ELR (cell line): ENCODE measurements at regions not wholly inside any gene's neighbourhood (a gene's known extent, or its start where the extent isn't known, plus 50 kb on each side); places are given as distances from the start of the nearest gene placed in this dataset.
A peak's percentile ranks its signal among the peaks of the same experiment; 100 is the strongest.
"Not testable (repeated sequence)": the region's sequence is repeated elsewhere in the genome, so short reads cannot be mapped to it uniquely, and the experiment has no call there.

Experiments
- DNase-seq: peaks from one replicate; pipeline ENCODE4 v3.0.0-alpha.2; 2015; ENCODE audit warnings: low read depth

DNA sequence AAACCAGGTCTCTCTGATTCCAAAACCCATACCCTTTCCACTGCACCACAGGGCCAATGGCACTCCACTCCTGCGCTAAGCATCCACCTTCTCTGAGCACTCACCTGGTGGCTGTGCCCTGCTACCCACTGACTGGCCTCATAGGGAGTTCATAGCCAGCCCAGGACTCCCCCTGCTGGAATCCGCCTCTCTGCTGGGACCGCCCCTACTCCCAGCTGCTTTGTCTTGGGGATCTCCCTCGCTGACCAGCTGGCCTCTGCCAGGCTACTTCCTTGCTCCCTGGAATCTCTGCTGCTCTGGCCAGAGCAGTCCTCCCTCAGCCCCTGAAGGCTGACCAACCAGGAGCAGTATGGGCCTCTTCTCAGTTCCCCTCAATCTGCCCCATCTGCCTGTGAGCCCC is 129.7 kb downstream of the FAXC start:
- peak; percentile 15 for DNase-seq

DNA sequence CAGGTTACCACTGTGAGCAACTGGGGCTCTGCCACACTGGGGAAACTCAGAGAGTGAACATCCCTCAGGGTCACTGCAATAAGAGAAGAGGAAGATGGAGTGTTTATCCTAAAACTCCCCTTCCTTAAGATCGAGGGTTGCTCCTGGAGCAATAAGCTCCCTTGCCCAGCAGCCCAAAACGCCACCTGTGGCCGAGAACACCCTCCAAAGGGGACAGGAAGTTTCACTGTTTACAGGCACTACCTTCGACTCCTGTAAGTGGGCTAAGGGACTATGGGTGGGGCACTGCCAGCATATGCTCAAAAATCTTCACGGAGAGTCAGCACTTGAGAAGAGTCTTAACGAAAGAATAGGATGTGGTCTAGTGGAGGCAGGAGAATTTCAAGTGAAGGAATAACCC is 132.5 kb downstream of the FAXC start:
- no peak for DNase-seq

DNA sequence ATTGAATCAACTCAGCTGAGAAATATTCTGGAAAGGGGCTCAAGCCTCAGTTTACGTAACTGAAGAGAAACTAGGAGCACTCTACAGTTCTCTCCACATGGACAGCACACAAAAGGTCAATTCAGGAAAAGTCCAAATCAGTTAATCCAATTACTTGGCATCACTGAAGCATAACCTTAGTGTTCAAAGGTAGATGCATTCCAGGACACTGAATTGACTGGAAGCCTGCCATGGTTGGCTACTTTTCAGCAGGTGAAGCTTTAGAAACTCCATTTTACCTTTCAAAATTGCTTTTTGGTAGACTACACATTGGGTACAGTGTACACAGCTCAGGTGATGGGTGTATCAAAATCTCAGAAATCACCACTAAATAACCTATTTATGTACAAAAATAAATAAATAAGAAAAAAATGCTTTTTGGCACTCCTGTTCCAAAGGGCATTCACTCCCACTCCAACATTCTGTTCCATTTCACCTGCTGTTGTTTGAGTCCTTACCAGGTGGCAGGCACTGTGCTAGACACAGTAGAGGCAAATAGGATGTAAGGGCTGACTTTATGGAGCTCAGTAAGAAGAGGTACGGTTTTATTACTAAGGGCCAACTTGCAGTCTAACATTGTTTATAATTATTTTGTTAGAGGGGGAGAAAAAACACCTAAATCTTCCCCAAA is 153.4 kb downstream of the FAXC start:
- DNase-seq, result no peak

DNA sequence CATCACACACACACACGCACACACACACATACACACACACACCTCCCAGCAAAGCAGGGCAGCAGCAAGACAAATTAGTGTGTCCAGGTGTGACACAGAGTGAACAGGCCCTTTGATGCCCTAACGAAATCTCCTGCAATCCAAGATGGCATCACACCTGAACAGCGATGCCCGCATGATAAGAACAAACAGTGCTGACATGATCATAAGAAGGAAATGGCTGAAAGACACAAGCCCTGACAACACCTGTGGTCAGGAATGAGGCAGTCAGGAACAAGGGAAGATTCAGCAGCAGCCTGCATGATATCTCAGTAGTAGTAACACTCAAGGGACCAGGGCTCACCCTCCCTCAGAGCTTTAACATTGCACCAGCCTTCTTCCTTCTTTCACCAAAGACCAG is 156.9 kb downstream of the FAXC start:
- DNase-seq, result no peak

DNA sequence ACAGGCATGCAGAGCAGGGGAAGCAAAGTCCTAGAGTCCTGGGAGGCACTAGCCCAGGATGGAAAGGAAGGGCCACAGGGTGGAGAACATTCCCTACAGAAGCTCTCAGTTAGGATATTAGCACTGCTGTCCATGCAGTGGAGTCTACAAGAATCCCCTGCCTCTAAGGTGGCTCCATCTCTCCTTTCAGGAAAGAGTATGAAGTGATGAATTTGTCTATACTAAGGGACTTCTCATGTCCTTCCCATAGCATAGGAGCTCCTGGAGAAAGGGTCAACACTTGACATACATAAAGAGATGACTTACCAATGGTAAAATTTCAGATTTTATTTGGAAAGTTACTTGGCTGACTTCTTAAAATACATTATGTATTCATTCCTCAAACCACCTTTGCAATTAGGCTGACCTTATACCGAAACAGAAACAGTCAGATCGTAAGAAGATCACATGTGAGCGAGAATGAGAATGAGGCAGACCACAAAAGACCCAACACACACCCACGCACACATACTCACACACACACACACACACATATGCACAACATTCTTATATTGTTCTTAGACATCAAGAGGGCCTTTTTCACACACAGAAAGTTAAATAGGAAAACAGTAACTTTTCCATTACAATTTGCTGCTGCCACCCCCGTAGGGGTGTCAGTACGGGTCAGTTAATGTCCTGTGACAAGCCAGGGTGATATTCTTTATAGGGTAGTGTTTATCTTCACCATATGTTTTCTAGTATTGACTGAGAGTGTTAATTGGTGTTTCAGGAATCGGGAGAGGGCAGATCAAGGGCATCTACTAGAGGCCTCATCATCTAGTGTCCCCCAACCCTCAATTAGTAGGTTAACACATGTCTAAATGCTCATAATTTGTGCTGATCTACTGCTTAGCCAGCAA is 159.4 kb downstream of the FAXC start:
- DNase-seq, result no peak

DNA sequence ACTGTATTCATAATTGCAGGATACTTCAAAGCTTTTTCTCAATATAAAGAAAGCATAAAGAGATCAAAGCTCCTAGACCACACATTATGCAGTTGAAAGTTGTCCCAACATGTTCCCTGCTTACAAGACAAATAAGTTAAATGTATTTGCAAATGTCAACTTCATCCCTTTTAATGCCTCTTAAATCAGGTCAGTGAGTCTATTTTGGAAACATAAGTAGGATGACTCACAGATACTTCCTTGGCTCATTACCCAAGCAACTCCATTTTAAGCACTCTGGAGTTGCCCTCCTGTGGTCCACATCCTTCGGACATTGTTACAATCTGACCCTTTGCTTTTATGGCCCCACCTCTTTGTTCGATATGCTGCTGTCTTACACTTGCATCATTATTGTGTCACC is 162.0 kb downstream of the FAXC start:
- DNase-seq, result no peak

DNA sequence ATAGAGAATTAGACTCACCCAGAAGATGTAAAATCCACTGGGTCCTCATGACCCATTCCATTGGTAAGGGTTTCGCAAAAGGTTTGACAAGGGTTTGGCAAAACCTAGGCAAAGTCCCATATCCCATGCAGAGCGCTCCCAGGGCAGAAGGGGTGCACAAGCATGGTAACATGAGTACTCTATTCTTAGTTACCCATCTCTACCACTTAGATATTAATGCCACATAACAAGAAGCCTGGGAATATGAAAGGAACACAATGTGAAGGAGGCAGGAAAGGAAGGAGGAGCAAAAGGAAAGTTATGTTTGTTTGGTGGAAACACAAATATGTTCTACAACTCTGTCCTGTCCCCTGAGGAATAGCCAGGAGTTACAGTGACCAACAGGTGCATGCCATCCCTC is 163.1 kb downstream of the FAXC start:
- DNase-seq, result no peak

DNA sequence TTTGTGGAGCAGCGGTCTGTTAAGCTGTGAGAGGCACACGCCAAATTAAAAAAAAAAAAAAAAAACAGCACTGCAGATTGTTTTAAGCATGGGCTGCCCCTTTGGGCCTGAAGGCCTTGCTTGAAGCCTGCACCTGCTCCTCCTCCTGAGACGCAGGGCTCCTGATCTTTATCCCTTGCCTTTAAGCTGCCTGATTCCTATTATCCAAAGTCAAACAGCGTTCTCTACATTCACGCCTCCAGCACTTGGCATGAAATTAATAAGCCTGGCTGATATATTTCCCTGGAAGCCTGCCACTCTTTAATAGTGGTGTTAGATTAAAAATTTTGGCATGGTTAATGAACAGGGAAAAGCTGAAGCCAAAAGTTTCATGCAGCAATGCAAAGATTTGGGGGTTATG is 163.9 kb downstream of the FAXC start:
- no peak for DNase-seq

DNA sequence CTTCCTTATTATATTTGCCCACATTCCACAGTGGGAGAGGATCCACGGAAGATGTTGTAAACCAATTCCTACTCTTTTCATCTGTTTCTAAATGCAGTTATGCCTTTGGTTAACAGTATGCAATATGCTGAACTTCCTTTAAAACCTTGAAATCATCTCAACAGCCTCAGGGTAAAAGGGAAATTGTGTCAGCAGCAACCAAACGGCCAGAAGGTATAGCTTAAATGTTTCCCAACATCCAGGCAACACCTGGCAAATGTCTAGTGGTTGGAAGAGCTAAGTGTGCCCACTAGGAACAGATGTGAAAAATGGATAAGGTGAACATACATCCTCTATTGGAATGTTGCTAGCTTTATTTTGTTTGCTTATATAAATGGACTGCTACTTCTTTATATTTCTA is 164.8 kb downstream of the FAXC start:
- no peak for DNase-seq

DNA sequence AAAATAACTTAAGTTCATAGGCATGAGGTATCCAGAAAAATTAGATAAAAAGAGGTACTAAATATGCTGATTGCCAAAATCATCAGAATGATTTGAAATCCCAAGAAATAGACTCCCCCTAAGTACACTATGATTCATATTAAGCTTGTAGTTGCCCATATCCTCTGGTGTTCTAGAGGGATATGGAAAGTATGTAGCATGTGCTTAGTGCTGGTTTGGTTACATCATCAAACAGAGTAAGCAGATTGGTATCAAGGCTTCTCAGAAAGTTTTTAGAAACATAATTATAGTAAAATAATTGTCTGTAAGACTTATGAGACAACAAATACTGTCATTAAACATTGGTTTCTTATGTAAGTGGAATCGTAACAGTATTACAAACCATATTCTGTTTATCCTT is 166.4 kb downstream of the FAXC start:
- no peak for DNase-seq

DNA sequence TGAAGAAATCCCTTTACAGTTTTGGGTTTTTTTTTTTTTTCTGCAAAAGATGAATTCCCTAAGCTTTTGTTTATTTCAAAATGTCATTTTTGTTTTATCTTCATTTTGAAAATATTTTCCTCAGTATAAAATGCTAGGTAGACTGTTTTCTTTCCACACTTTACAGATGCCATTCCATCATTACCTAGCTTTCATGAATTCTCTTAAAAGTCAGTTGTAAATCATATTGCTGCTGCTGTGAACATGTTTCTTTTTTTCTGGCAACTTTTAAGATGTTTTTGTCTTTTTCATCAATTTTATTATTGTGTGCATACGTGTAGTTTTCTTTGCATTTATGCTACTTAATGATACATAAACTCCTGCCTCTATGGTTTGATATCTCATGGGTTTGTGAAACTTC is 168.3 kb downstream of the FAXC start:
- no peak for DNase-seq

DNA sequence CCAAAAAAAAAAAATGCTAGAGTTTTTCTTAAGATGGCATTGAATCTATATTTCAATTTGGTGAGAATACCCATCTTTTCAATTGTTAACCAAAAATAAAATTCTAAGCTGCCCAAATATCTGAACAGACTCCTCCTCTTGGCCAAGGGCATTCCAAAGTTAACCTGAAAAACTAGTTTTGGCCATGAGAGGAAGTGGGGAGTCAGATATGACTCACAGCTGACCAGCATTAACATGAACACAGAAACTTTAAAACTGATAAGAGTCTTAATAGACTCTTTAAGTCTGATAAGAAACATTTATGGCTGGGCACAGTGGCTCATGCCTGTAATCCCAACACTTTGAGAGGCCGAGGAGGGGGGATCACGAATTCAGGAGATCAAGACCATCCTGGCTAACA is 171.3 kb downstream of the FAXC start:
- DNase-seq, result peak; percentile 3

DNA sequence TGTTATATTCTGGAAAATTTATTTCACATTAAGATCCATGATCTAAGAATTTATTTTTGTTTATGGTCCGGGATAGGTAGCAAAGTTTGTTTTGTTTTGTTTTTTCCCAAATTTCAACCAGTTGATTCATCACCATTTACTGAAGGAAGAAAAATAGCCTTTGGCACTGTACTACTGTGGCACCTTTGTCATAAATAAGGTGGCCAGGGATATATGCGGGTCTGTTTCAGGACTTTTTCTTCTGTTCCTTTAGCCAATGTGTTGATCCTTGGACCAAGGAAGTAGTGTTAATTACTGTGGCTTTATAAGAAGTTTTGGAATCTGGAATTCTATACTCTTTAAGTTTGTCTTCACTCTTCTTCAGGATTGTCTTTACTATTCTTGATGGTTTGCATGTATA is 171.7 kb downstream of the FAXC start:
- DNase-seq, result no peak

DNA sequence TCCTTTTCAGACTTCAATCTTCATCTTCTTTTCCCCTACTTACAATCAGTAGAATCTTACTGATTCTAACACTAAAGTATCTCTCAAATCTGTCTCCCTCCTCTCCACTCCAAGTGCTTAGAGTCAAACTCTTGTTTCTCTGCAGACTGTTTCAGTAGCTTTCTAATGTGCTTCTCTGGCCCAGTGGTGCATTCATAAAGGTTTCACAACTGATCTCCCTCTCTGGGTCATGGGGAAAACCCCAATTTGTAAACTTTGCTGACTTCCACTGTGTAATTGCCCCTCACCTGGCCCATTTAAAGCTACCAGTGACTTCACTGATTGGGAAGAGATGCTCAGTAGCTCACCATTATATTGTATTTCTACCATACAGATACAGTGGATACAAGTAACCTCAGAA is 183.6 kb downstream of the FAXC start:
- no peak for DNase-seq

DNA sequence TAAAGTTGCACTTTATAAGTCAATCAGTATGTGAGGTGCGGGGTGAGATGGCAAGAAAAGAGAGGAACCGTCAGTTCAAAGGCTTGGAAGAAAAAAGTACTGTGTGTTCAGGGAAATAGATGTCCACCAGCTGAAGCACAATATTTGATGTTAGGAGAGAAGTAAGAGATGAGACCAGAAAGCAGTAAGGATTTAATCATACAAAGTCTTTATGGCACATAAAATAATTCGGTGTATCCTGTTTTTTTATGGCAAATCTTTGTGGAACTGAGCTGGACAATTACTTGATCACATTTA is 197.2 kb downstream of the FAXC start:
- DNase-seq, result no peak

DNA sequence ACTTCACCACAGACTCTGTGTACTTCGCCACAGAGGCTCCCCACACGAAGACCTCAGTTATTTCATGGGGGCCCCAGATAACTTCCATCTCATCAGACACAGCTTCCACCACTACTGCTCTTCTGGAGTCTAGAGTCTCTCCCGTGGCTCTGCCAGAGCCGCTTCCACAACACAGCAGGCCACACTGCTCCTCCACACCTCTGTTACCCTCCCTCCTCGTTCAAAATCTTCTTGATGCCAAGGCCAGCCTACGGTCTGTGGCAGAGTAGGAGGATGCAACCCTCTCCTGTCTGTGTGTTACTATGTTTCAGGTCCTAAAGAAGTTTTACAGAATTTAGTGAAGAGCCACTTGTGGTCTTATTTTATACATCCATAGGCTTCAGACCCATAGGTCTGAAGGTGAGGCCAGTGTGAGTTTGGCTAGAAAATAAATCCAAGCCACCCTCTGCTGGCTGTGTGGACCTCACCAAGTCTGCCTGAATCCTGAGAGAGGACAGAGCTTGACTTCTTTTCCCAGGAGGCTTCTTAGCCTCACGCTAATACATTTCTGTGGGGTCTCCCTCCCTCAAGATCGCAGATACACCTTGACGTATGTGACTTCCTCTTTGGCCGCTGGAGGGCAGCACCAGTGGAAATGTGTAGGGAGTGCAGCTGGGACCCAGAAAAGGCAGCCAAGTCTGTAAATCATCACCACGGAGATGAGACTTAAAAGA is 197.7 kb downstream of the FAXC start:
- DNase-seq, result peak; percentile 53

DNA sequence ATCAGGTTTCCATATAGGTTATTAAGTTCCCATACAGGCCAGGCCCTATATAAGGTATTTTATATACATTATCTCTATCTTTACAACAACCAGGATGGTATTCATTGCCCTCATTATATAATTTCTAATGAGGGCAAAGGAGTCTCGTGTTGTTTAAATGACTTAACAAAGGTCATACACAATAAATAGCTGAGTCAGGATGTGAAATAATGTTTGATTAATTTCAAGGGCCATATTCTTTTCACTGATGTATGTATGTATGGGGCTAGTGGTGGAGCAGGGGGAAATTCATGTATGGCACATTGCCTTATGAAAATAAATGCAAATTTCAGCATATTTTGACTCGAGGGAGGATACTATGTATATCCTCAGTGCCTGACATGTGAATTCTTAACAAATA is 200.7 kb downstream of the FAXC start:
- no peak for DNase-seq

DNA sequence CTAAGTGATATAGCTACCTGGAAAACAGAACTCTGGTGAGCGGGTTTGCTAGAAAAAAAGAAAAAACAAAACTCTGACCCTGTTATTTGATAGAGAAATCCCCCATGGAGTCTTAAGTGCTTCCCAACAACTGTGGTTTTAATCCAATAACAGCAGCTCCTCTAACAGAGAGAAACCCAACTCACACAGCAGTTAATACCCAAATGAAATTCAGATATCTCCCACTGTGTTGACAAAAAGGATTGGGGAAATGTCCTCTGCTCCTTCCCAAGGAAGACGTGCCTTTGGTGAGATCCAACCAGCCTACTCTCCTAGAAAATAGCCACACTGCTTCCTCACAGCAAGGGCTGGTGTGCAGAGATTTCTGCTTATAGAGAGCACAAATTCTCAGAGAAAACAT is 200.4 kb upstream of the FBXL4 start:
- DNase-seq, result no peak

DNA sequence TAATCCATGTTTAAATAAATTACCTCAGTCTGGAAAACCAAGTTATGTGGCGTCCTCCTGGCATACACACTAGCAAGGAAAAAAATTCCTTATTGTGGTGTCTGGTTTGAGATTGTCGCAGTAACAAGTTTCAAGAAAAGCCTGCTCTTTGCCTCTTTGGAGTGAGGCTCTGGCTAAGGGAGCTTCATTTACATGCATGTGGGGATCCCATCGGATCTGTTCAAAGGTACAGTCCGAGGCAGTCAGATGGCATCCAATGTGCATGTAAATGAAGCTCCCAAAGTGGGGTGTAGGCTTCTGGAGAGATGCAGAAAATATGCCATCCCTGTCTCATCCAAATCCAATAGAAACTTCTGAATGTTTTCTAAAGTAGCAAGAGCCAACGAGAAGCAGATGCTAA is 199.5 kb upstream of the FBXL4 start:
- DNase-seq, result no peak

DNA sequence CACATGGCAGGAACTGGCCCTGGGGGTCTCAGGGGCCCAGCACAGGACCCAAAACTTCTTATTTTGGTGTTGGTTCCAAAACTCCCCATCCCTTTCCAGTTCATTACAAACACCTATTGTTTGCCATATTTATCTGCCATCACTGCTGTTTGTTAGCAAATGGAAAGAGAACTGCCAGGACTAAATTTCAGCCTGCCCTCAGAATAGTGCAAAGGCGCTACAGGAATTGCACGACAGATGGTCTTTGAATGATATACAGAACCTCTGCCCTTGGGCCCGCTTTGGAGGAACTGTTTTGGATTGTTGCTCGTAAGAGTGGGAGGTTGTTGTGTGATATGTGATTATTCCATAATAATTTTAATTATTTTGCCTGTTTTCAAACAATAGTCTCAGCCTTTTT is 199.0 kb upstream of the FBXL4 start:
- no peak for DNase-seq

DNA sequence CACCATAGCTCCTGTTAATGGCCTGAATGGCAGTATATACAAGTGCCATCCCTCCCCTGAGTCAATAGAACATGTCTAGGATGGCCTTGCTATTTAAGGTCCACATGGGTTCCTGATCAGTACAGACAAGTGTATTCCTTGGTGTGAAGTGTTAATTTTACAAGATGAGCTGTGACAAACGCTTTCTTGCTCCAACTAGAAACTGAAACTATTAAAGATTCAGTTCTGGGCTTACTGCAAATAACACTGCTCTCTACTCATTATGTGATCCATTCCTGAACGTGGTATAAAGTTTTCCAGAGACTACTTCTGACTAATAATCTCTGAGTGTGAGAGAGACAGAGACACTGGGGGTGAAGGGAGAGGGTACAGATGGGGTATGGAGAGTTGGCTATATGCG is 198.0 kb upstream of the FBXL4 start:
- no peak for DNase-seq

DNA sequence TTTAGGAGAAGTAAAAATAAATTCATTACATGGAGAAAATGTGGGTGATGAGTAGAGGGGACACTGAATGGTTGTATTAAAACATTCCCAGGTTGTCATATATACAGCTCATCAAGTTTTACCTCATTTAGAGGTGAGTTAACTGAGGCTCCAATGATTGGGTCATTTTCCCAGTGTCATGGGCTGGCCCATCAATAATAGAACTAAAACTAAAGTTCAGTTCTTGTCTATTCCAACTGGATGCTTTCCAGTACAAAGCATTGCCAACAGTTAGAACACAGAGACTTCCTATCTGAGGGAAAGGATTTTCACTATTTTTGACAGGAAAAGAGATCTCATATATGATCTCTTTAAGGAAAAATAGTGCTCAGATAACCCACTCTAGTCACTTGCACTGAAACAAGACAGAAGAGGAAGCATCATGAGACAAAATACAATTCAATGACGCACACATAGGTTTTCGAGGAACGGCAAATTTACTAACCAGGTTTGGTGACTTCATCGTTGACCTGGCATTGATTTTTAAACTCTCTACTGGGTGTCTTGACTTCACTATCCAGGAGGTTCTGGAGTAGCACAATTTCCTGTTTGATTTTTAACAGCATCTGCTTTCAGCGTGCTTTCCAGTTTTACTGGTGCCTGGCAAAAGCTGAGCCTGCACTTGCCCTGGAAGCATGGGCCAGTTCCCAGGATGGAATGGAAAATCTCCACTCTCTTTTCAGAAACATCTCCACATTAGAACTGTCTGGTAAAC is 195.5 kb upstream of the FBXL4 start:
- DNase-seq, result no peak

DNA sequence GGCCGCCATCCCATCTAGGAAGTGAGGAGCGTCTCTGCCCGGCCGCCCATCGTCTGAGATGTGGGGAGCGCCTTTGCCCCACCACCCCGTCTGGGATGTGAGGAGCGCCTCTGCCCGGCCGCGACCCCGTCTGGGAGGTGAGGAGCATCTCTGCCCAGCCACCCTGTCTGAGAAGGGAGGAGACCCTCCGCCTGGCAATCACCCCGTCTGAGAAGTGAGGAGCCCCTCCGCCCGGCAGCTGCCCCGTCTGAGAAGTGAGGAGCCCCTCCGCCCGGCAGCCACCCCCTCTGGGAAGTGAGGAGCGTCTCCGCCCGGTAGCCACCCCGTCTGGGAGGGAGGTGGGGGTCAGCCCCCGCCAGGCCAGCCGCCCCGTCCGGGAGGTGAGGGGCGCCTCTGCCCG is 194.2 kb upstream of the FBXL4 start:
- not testable (repeated sequence) for DNase-seq
